ENCODE measurements at regions not wholly inside any gene's neighbourhood (a gene's known extent, or its start where the extent isn't known, plus 50 kb on each side); places are given as distances from the start of the nearest gene placed in this dataset.

- DNase-seq (ENCODE audit: low spot score) = no peak
- no peak for TF ChIP-seq CTCF (IDR thresholded peaks at IDR 0.05)
Measured at GRCh38 chrY:18951657-18952435, 178.3 kb upstream of the HSFY2 start.

GRCh38 chrY:18951019-18951418 is 177.5 kb upstream of the HSFY2 start:
- ATAC-seq (ENCODE audit: insufficient number of reproducible peaks, low FRiP score, low read depth) (no peak), DNase-seq (ENCODE audit: low spot score) (no peak)
- H3K4me1 ChIP-seq (ENCODE audit: control insufficient read depth in 1 of 2, low read depth in 2 of 2) = no peaks in the 10 kb centered on the region
- H3K4me3 ChIP-seq = no peak overlapping the region
- no peaks in the 10 kb centered on the region for H3K36me3 ChIP-seq
- H3K9me3 ChIP-seq = no peaks in the 10 kb centered on the region
- TF ChIP-seq CTCF (IDR thresholded peaks at IDR 0.05) = no peak
- no peak overlapping the region for H3K27ac ChIP-seq
- H3K27me3 ChIP-seq (replicated peaks; ENCODE audit: insufficient read depth) = no peaks in the 10 kb centered on the region

More at GRCh38 chrY:18951657-18952435, 178.3 kb upstream of the HSFY2 start:
- Histone ChIP-seq H3K36me3 (no peaks in the 10 kb centered on the region), H3K4me3 (no peak overlapping the region), H3K27ac (no peak overlapping the region), H3K27me3 (replicated peaks; ENCODE audit: insufficient read depth) (no peaks in the 10 kb centered on the region), H3K4me1 (ENCODE audit: control insufficient read depth in 1 of 2, low read depth in 2 of 2) (no peaks in the 10 kb centered on the region), H3K9me3 (no peaks in the 10 kb centered on the region)
- no peak for ATAC-seq (ENCODE audit: insufficient number of reproducible peaks, low FRiP score, low read depth)

GRCh38 chrY:18936831-18937230 is 163.3 kb upstream of the HSFY2 start:
- H3K36me3 ChIP-seq = no peaks in the 10 kb centered on the region
- H3K27ac ChIP-seq = no peak overlapping the region
- H3K4me1 ChIP-seq (ENCODE audit: control insufficient read depth in 1 of 2, low read depth in 2 of 2) = no peaks in the 10 kb centered on the region
- TF ChIP-seq CTCF (IDR thresholded peaks at IDR 0.05) = no peak
- H3K4me3 ChIP-seq = no peak overlapping the region
- H3K9me3 ChIP-seq = no peaks in the 10 kb centered on the region
- H3K27me3 ChIP-seq (replicated peaks; ENCODE audit: insufficient read depth) = no peaks in the 10 kb centered on the region
- DNase-seq (ENCODE audit: low spot score) (no peak), ATAC-seq (ENCODE audit: insufficient number of reproducible peaks, low FRiP score, low read depth) (no peak)

- no peak overlapping the region for H3K27ac ChIP-seq
- TF ChIP-seq CTCF (IDR thresholded peaks at IDR 0.05) = no peak
- no peak for DNase-seq (ENCODE audit: low spot score)
- no peaks in the 10 kb centered on the region for H3K4me1 ChIP-seq (ENCODE audit: control insufficient read depth in 1 of 2, low read depth in 2 of 2)
- H3K36me3 ChIP-seq = no peaks in the 10 kb centered on the region
- no peak for ATAC-seq (ENCODE audit: insufficient number of reproducible peaks, low FRiP score, low read depth)
- no peaks in the 10 kb centered on the region for H3K27me3 ChIP-seq (replicated peaks; ENCODE audit: insufficient read depth)
- no peak overlapping the region for H3K4me3 ChIP-seq
- H3K9me3 ChIP-seq = no peaks in the 10 kb centered on the region
Measured at GRCh38 chrY:18919256-18919655, 145.7 kb upstream of the HSFY2 start.

GRCh38 chrY:18912846-18913245 is 139.3 kb upstream of the HSFY2 start:
- no peaks in the 10 kb centered on the region for H3K9me3 ChIP-seq
- H3K36me3 ChIP-seq = no peaks in the 10 kb centered on the region
- TF ChIP-seq CTCF (IDR thresholded peaks at IDR 0.05) = no peak
- no peak overlapping the region for H3K27ac ChIP-seq
- DNase-seq (ENCODE audit: low spot score) (no peak), ATAC-seq (ENCODE audit: insufficient number of reproducible peaks, low FRiP score, low read depth) (no peak)
- H3K4me3 ChIP-seq = no peak overlapping the region
- H3K4me1 ChIP-seq (ENCODE audit: control insufficient read depth in 1 of 2, low read depth in 2 of 2) = no peaks in the 10 kb centered on the region
- no peaks in the 10 kb centered on the region for H3K27me3 ChIP-seq (replicated peaks; ENCODE audit: insufficient read depth)

Measured in thoracic aorta (tissue), 2 donors.